Glutamatergic neuron (in vitro differentiated cells): ENCODE measurements at regions not wholly inside any gene's neighbourhood (a gene's known extent, or its start where the extent isn't known, plus 50 kb on each side); places are given as distances from the start of the nearest gene placed in this dataset.

Experiments used
- DNase-seq: peaks from one replicate; pipeline ENCODE4 v3.0.0; 2022
- H3K27ac Mint-ChIP-seq: one replicate; pipeline ENCODE4 v1.8.0; 2020; ENCODE audit warnings: mild to moderate bottlenecking, mixed read lengths, inconsistent platforms; ENCODE audit not compliant: unreplicated experiment
- H3K27me3 Mint-ChIP-seq: one replicate; pipeline ENCODE4 v1.8.0; 2020; ENCODE audit warnings: mild to moderate bottlenecking, moderate library complexity, mixed read lengths, inconsistent platforms; ENCODE audit not compliant: unreplicated experiment
- H3K36me3 Mint-ChIP-seq: one replicate; pipeline ENCODE4 v1.8.0; 2020; ENCODE audit warnings: mild to moderate bottlenecking, mixed read lengths, inconsistent platforms; ENCODE audit not compliant: unreplicated experiment
- H3K4me1 Mint-ChIP-seq: one replicate; pipeline ENCODE4 v1.8.0; 2020; ENCODE audit warnings: mild to moderate bottlenecking, low read depth, mixed read lengths, inconsistent platforms; ENCODE audit not compliant: unreplicated experiment
- H3K4me3 Mint-ChIP-seq: one replicate; pipeline ENCODE4 v1.8.0; 2020; ENCODE audit warnings: mild to moderate bottlenecking, mixed read lengths, inconsistent platforms; ENCODE audit not compliant: unreplicated experiment
- H3K9me3 Mint-ChIP-seq: one replicate; pipeline ENCODE4 v1.8.0; 2020; ENCODE audit warnings: mild to moderate bottlenecking, moderate library complexity, mixed read lengths, inconsistent platforms; ENCODE audit not compliant: unreplicated experiment
- CTCF ChIP-seq: fragments of 200-600 bp; sonication (generic); IDR thresholded peaks from one replicate; pipeline ENCODE4 v1.5.0; 2021; ENCODE audit not compliant: partially characterized antibody, unreplicated experiment

GRCh38 chr14:105877645-105878044 lies 351.3 kb downstream of the TMEM121 start:
- TF ChIP-seq CTCF, result no peak
- Mint-ChIP-seq H3K27me3 (no peaks in the 10 kb centered on the region), H3K36me3 (peaks cover 6% of the 10 kb centered on the region), H3K4me3 (no peak overlapping the region), H3K27ac (no peak overlapping the region), H3K4me1 (no peaks in the 10 kb centered on the region), H3K9me3 (peaks cover 10% of the 10 kb centered on the region)
- peak; percentile 1 for DNase-seq

- Mint-ChIP-seq H3K27ac (no peak overlapping the region), H3K27me3 (peaks cover 2% of the 10 kb centered on the region), H3K9me3 (peaks cover 10% of the 10 kb centered on the region), H3K4me1 (no peaks in the 10 kb centered on the region), H3K4me3 (no peak overlapping the region), H3K36me3 (peaks cover 6% of the 10 kb centered on the region)
- DNase-seq, result peak; percentile 1
- TF ChIP-seq CTCF, result no peak
Observed at GRCh38 chr14:105878125-105878524, 351.7 kb downstream of the TMEM121 start.

- Mint-ChIP-seq H3K4me3 (no peak overlapping the region), H3K36me3 (peaks cover 6% of the 10 kb centered on the region), H3K4me1 (no peaks in the 10 kb centered on the region), H3K27me3 (peaks cover 2% of the 10 kb centered on the region), H3K9me3 (peaks cover 10% of the 10 kb centered on the region), H3K27ac (no peak overlapping the region)
- no peak for TF ChIP-seq CTCF
- DNase-seq, result no peak
Observed at GRCh38 chr14:105878554-105878953, 352.2 kb downstream of the TMEM121 start.

- H3K36me3 Mint-ChIP-seq, result peaks cover 6% of the 10 kb centered on the region
- no peak overlapping the region for H3K27ac Mint-ChIP-seq
- H3K4me1 Mint-ChIP-seq, result no peaks in the 10 kb centered on the region
- peaks cover 8% of the 10 kb centered on the region for H3K9me3 Mint-ChIP-seq
- no peak for TF ChIP-seq CTCF
- H3K27me3 Mint-ChIP-seq, result peaks cover 2% of the 10 kb centered on the region
- peak; percentile 1 for DNase-seq
- H3K4me3 Mint-ChIP-seq, result no peak overlapping the region
Observed at GRCh38 chr14:105879503-105879866, 353.1 kb downstream of the TMEM121 start.

GRCh38 chr14:105879867-105880561 lies 353.6 kb downstream of the TMEM121 start:
- no peak overlapping the region for H3K4me3 Mint-ChIP-seq
- DNase-seq, result peak; percentile 2
- H3K27ac Mint-ChIP-seq, result no peak overlapping the region
- H3K9me3 Mint-ChIP-seq, result peaks cover 8% of the 10 kb centered on the region
- no peak for TF ChIP-seq CTCF
- H3K4me1 Mint-ChIP-seq, result no peaks in the 10 kb centered on the region
- peaks cover 2% of the 10 kb centered on the region for H3K27me3 Mint-ChIP-seq
- peaks cover 6% of the 10 kb centered on the region for H3K36me3 Mint-ChIP-seq
